RWPE2 (cell line): ENCODE measurements at regions not wholly inside any gene's neighbourhood (a gene's known extent, or its start where the extent isn't known, plus 50 kb on each side); places are given as distances from the start of the nearest gene placed in this dataset.
"Not testable (repeated sequence)": the region's sequence is repeated elsewhere in the genome, so short reads cannot be mapped to it uniquely, and the experiment has no call there.

Source experiments
- ATAC-seq: fragments of 200-7000 bp; cut with Tn5 transposase; 3 replicates; pipeline ENCODE4 v1.9.1; 2021; ENCODE audit warnings: low read depth
- DNase-seq: peaks from one replicate; pipeline ENCODE4 v3.0.0-alpha.2; 2020; ENCODE audit warnings: low spot score
- H3K27ac ChIP-seq: fragments of 450-650 bp; 2 replicates; pipeline ENCODE4 v1.5.1; 2017; ENCODE audit warnings: mild to moderate bottlenecking; ENCODE audit not compliant: poor library complexity, severe bottlenecking
- H3K27me3 ChIP-seq: fragments of 250-450 bp; sonication (Bioruptor Pico); 2 replicates; pipeline ENCODE4 v1.5.1; 2021; ENCODE audit warnings: mild to moderate bottlenecking, moderate library complexity; ENCODE audit not compliant: insufficient read depth, poor library complexity, severe bottlenecking
- H3K36me3 ChIP-seq: fragments of 250-450 bp; sonication (Bioruptor Pico); 2 replicates; pipeline ENCODE4 v1.5.1; 2020; ENCODE audit warnings: low read depth, mild to moderate bottlenecking, moderate library complexity
- H3K4me1 ChIP-seq: fragments of 250-450 bp; sonication (Bioruptor Pico); 2 replicates; pipeline ENCODE4 v1.5.1; 2021; ENCODE audit warnings: mild to moderate bottlenecking, moderate library complexity; ENCODE audit not compliant: insufficient read depth, poor library complexity, severe bottlenecking
- H3K4me3 ChIP-seq: fragments of 250-450 bp; sonication (Bioruptor Pico); 2 replicates; pipeline ENCODE4 v1.5.1; 2021; ENCODE audit warnings: mild to moderate bottlenecking, moderate library complexity; ENCODE audit not compliant: severe bottlenecking
- H3K9me3 ChIP-seq: fragments of 250-450 bp; sonication (Bioruptor Pico); 2 replicates; pipeline ENCODE4 v1.5.1; 2021; ENCODE audit warnings: mild to moderate bottlenecking, moderate library complexity; ENCODE audit not compliant: severe bottlenecking
- CTCF ChIP-seq: fragments of 450-650 bp; IDR thresholded peaks from one replicate; pipeline ENCODE4 v1.5.1; 2017; ENCODE audit warnings: mild to moderate bottlenecking, moderate library complexity; ENCODE audit not compliant: poor library complexity, severe bottlenecking

DNA sequence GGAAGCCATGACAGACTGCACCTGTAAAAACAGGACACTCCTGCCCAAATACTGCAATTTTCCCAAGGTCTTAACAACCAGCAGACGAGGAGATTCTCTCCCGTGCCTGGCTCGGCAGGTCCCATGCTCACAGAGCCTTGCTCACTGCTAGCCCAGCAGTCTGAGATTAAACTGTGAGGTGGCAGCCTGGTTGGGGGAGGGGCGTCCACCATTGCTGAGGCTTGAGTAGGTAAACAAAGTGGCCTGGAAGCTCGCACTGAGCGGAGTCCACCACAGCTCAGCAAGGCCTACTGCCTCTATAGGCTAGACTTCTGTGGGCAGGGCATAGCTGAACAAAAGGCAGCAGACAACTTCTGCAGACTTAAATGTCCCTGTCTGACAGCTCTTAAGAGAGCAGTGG is 80.3 kb downstream of the ANXA5 start:
- not testable (repeated sequence) for H3K27me3 ChIP-seq, H3K4me3 ChIP-seq, DNase-seq, H3K27ac ChIP-seq, H3K4me1 ChIP-seq, ATAC-seq, H3K36me3 ChIP-seq, H3K9me3 ChIP-seq

- no peak overlapping the region for H3K27ac ChIP-seq
- H3K36me3 ChIP-seq: no peaks in the 10 kb centered on the region
- no peak for ATAC-seq
- H3K27me3 ChIP-seq: no peaks in the 10 kb centered on the region
- H3K4me3 ChIP-seq: no peak overlapping the region
- TF ChIP-seq CTCF: no peak
- DNase-seq: no peak
- no peaks in the 10 kb centered on the region for H3K9me3 ChIP-seq
- no peaks in the 10 kb centered on the region for H3K4me1 ChIP-seq
Observed at GRCh38 chr4:121614101-121614500, 82.7 kb downstream of the ANXA5 start.

- Histone ChIP-seq H3K27me3 (no peaks in the 10 kb centered on the region), H3K9me3 (no peaks in the 10 kb centered on the region), H3K4me3 (no peak overlapping the region), H3K36me3 (no peaks in the 10 kb centered on the region), H3K4me1 (peaks cover 3% of the 10 kb centered on the region), H3K27ac (no peak overlapping the region)
- TF ChIP-seq CTCF: no peak
- ATAC-seq (no peak), DNase-seq (no peak)
Observed at GRCh38 chr4:121599049-121599448, 97.7 kb downstream of the ANXA5 start.

DNA sequence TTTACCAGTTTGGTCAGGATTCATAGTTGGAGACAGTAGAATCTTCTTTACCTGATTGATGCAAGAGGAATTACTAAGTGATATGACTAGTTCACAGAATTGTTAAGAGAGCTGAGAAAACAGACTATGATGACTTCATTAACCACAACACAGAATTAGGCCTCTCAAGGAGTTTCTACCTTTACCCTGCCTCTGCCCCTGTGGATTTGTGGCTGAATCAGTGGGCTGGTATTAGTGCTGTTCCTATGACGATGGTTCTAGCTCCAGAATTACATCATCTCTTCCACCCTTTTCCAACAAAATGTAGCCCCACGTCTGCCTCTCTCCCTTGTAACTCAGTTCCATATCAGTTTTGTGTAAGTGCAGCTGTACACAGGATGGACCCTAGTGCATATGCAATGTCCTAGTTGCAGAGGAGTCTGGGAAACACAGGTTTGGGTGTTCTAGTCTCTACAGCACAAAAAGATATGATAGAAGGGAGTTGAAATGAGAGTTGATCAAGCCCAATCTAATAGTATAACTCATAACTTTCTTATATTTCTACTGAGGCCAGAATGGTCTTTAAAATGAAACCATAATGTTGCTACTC is 99.3 kb downstream of the ANXA5 start:
- H3K9me3 ChIP-seq: no peaks in the 10 kb centered on the region
- no peaks in the 10 kb centered on the region for H3K27me3 ChIP-seq
- DNase-seq (no peak), ATAC-seq (peak; percentile 80)
- TF ChIP-seq CTCF: no peak
- no peaks in the 10 kb centered on the region for H3K36me3 ChIP-seq
- H3K4me3 ChIP-seq: no peak overlapping the region
- H3K4me1 ChIP-seq: peaks cover 3% of the 10 kb centered on the region
- no peak overlapping the region for H3K27ac ChIP-seq

DNA sequence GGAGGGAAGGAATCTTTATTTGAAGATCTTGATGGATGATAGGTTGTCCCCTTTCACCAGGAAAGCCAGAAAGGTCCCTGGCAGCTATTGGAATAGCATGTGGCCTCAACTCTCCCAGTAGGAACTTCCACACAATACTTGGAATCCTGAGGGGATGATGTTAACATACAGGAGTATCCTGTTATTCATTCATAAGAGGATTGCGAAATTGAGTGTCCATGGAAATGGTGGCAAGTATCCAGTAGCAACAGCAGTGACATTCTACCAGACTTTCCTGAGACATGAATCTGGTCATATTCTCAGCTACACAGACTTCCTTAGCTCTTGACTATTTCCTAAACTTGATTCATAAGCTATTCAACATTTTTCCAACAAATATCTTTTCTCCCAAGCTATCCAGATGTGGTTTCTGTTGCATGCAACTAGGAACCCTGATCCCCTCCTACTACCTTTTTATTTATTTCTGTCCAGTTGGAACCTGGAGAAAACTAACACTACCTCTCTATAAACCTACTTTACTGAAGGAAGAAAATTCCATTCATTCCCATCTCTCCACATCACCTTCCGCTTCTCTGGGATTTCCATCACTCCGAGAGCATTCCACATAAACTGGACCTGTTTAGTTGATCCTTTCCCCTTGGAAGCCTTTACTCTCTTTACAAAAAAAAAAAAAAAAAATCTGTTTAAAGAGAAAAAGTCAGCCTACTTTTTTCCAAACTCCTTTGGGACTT is 101.8 kb downstream of the ANXA5 start:
- H3K4me1 ChIP-seq: peaks cover 3% of the 10 kb centered on the region
- DNase-seq (no peak), ATAC-seq (no peak)
- no peak for TF ChIP-seq CTCF
- no peaks in the 10 kb centered on the region for H3K36me3 ChIP-seq
- no peaks in the 10 kb centered on the region for H3K9me3 ChIP-seq
- no peak overlapping the region for H3K27ac ChIP-seq
- H3K4me3 ChIP-seq: no peak overlapping the region
- no peaks in the 10 kb centered on the region for H3K27me3 ChIP-seq
